Progenitor cell of endocrine pancreas (in vitro differentiated cells): ENCODE measurements at regions not wholly inside any gene's neighbourhood (a gene's known extent, or its start where the extent isn't known, plus 50 kb on each side); places are given as distances from the start of the nearest gene placed in this dataset.

Experiments used
- DNase-seq: peaks from one replicate; pipeline ENCODE4 v3.0.0; 2021; ENCODE audit warnings: low spot score; ENCODE audit not compliant: unreplicated experiment
- H3K27ac Mint-ChIP-seq: 2 replicates; pipeline ENCODE4 v1.8.0; 2021; ENCODE audit warnings: mild to moderate bottlenecking, moderate library complexity, mixed read lengths
- H3K27me3 Mint-ChIP-seq: 2 replicates; pipeline ENCODE4 v1.8.0; 2021; ENCODE audit warnings: mixed read lengths
- H3K36me3 Mint-ChIP-seq: 2 replicates; pipeline ENCODE4 v1.8.0; 2022; ENCODE audit warnings: mixed read lengths; ENCODE audit not compliant: insufficient read depth
- H3K4me1 Mint-ChIP-seq: 2 replicates; pipeline ENCODE4 v1.8.0; 2021; ENCODE audit warnings: low read depth, mixed read lengths
- H3K4me3 Mint-ChIP-seq: 2 replicates; pipeline ENCODE4 v1.8.0; 2021; ENCODE audit warnings: low read depth, mild to moderate bottlenecking, moderate library complexity, mixed read lengths
- H3K9me3 Mint-ChIP-seq: 2 replicates; pipeline ENCODE4 v1.8.0; 2021; ENCODE audit warnings: low read depth, mixed read lengths
- CTCF ChIP-seq: fragments of 200-600 bp; sonication (generic); IDR thresholded peaks from one replicate; pipeline ENCODE4 v1.5.0; 2021; ENCODE audit warnings: antibody characterized with exemption, mild to moderate bottlenecking; ENCODE audit not compliant: unreplicated experiment

- no peaks in the 10 kb centered on the region for H3K4me1 Mint-ChIP-seq
- H3K27me3 Mint-ChIP-seq = no peaks in the 10 kb centered on the region
- peaks cover 2% of the 10 kb centered on the region for H3K36me3 Mint-ChIP-seq
- H3K27ac Mint-ChIP-seq = no peak overlapping the region
- DNase-seq = no peak
- no peak overlapping the region for H3K4me3 Mint-ChIP-seq
- TF ChIP-seq CTCF = no peak
- peaks cover 38% of the 10 kb centered on the region for H3K9me3 Mint-ChIP-seq
Measured at GRCh38 chr7:4394736-4395135, 287.4 kb upstream of the FOXK1 start.

GRCh38 chr7:4399121-4399520, 283.0 kb upstream of the FOXK1 start:
- no peaks in the 10 kb centered on the region for H3K4me1 Mint-ChIP-seq
- no peak overlapping the region for H3K27ac Mint-ChIP-seq
- H3K4me3 Mint-ChIP-seq = no peak overlapping the region
- peaks cover 3% of the 10 kb centered on the region for H3K27me3 Mint-ChIP-seq
- peaks cover 40% of the 10 kb centered on the region for H3K9me3 Mint-ChIP-seq
- no peak for DNase-seq
- TF ChIP-seq CTCF = no peak
- H3K36me3 Mint-ChIP-seq = no peaks in the 10 kb centered on the region

- Mint-ChIP-seq H3K9me3 (peaks cover 38% of the 10 kb centered on the region), H3K4me3 (no peak overlapping the region)
- TF ChIP-seq CTCF = no peak
Measured at GRCh38 chr7:4399596-4399995, 282.5 kb upstream of the FOXK1 start.

GRCh38 chr7:4406288-4407058, 275.6 kb upstream of the FOXK1 start:
- H3K9me3 Mint-ChIP-seq = peaks cover 19% of the 10 kb centered on the region
- H3K4me3 Mint-ChIP-seq = no peak overlapping the region
- TF ChIP-seq CTCF = no peak
- H3K27ac Mint-ChIP-seq = no peak overlapping the region
- H3K4me1 Mint-ChIP-seq = no peaks in the 10 kb centered on the region
- no peak for DNase-seq
- peaks cover 10% of the 10 kb centered on the region for H3K27me3 Mint-ChIP-seq
- no peaks in the 10 kb centered on the region for H3K36me3 Mint-ChIP-seq

More at GRCh38 chr7:4399596-4399995, 282.5 kb upstream of the FOXK1 start:
- Mint-ChIP-seq H3K36me3 (no peaks in the 10 kb centered on the region), H3K27ac (no peak overlapping the region), H3K27me3 (peaks cover 6% of the 10 kb centered on the region), H3K4me1 (no peaks in the 10 kb centered on the region)
- no peak for DNase-seq

DNA sequence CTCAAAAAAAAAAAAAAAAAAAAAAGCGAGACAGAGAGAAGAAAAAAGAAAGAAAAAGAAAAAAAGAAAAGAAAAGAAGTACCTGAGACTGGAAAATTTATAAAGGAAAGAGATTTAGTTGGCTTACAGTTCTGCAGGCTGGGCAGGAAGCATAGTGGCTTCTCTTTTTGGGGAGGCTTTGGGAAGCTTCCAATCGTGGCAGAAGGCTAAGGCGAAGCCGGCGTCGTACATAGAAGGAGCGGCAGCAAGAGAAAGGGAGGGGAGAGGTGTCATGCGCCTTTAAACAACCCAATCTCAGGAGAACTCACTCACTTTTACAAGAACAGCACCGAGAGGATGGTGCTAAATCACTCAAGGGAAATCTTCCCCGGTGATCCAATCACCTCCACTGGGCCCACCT, 272.1 kb upstream of the FOXK1 start:
- Mint-ChIP-seq H3K4me1 (no peaks in the 10 kb centered on the region), H3K4me3 (no peak overlapping the region), H3K36me3 (no peaks in the 10 kb centered on the region), H3K27ac (no peak overlapping the region), H3K27me3 (peaks cover under 1% of the 10 kb centered on the region), H3K9me3 (peaks cover 5% of the 10 kb centered on the region)
- TF ChIP-seq CTCF = no peak
- no peak for DNase-seq
